ENCODE measurements at regions not wholly inside any gene's neighbourhood (a gene's known extent, or its start where the extent isn't known, plus 50 kb on each side); places are given as distances from the start of the nearest gene placed in this dataset.

DNA sequence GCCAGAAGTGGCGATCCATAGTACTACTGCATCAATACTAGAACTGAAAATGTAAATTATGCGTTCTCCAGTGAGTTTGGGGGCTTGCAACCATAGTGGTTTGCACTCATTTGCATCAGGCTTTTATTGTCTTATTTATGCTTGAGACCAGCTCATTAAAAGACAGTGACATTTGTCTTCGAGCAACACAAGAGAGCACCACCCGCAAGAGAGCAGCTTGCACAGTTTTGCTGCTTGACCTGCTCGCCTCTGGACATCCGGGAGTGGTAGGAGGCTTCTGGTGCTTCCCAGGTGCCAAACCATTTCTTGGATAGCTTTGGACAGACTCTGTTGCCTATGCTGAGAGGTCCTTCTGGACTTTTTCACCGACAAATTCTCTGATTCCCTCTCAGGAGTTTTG, 294.6 kb downstream of the MEX3B start:
- H3K36me3 ChIP-seq (ENCODE audit: control insufficient read depth, insufficient read depth, low read length) = no peaks in the 10 kb centered on the region
- no peak for FAIRE-seq
- H3K4me3 ChIP-seq (ENCODE audit: low read depth, low read length) = no peak overlapping the region
- no peaks in the 10 kb centered on the region for H3K27me3 ChIP-seq (ENCODE audit: control insufficient read depth, insufficient read depth, low read length)
- DNase-seq (ENCODE audit: low read depth) = no peak
- TF ChIP-seq CTCF (IDR thresholded peaks at IDR 0.05; ENCODE audit: insufficient read depth, low read length, severe bottlenecking) = no peak

DNA sequence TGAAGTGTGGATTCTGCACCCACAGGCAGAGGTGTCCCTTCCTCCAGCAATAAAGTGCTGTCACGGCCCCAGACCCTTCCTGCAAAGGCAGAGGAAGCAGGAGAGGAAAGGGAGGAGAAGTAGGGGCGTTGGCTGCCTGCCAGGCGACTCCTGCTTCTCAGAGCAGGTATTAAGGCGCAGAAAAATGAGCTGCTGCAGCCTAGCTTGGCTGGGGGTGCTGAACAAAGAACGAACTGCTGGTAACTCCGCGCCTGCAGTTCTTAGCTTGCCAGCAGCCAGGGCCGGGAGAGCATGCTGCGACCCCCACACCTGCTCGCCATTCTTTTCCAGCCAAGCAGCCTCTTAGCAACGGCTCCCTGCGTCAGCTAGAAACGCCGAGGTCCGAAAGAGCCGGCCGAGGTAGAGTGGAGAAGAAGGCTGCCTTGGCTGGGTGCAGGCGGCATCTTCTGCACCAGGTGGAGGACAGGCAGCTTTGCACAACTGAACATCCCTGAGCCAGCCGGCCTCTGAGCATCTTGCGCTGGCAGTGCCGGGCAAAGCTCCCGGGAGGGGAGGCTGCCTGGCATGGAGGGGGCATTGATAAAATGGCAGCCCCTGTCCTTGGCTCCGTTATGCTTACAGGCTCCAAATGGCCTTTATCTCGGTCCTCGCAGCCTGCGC, 296.0 kb downstream of the MEX3B start:
- H3K27me3 ChIP-seq (ENCODE audit: control insufficient read depth, insufficient read depth, low read length) = no peaks in the 10 kb centered on the region
- DNase-seq (ENCODE audit: low read depth) = no peak
- H3K4me3 ChIP-seq (ENCODE audit: low read depth, low read length) = no peak overlapping the region
- no peak for FAIRE-seq
- H3K36me3 ChIP-seq (ENCODE audit: control insufficient read depth, insufficient read depth, low read length) = no peaks in the 10 kb centered on the region
- TF ChIP-seq CTCF (IDR thresholded peaks at IDR 0.05; ENCODE audit: insufficient read depth, low read length, severe bottlenecking) = no peak

DNA sequence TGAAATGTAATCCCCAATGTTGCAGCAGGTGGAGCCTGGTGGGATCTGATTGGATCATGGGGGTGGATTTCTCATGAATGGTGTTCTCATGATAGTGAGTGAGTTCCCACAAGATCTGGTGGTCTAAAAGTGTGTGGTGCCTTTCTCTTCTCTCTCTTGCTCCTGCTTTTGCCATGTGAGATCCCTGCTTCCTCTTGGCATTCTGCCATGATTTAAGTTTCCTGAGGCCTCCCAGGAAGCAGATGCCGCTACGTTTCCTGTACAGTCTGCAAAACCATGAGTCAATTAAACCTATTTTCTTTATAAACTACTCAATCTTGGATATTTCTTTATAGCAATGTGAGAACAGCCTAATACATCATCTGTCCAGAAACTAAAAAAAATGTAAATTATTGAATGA, 298.3 kb downstream of the MEX3B start:
- H3K27me3 ChIP-seq (ENCODE audit: control insufficient read depth, insufficient read depth, low read length) = no peaks in the 10 kb centered on the region
- no peak for FAIRE-seq
- no peaks in the 10 kb centered on the region for H3K36me3 ChIP-seq (ENCODE audit: control insufficient read depth, insufficient read depth, low read length)
- no peak overlapping the region for H3K4me3 ChIP-seq (ENCODE audit: low read depth, low read length)
- TF ChIP-seq CTCF (IDR thresholded peaks at IDR 0.05; ENCODE audit: insufficient read depth, low read length, severe bottlenecking) = no peak
- DNase-seq (ENCODE audit: low read depth) = no peak

GRCh38 chr15:81747026-81747425, 298.8 kb downstream of the MEX3B start:
- FAIRE-seq = no peak

DNA sequence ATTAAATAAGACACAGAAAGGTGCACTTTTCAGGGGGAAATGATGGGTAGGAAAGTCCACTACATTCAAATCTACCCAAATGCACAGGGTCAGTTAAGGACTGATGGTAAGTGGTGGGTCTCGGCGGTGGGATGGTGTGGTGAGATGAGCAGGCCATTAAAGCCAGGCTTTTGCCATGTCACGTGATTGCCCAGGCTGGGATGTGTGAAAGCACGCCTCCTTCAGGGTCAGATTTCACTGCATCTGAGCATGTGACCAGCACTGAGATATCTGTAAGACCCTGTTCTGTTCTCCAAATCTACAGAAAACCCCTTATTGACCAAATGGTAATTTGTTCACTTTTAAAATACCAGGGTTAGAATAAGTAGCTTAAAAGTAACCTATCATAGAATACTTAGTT, 301.5 kb downstream of the MEX3B start:
- Histone ChIP-seq H3K4me3 (ENCODE audit: low read depth, low read length) (no peak overlapping the region), H3K36me3 (ENCODE audit: control insufficient read depth, insufficient read depth, low read length) (no peaks in the 10 kb centered on the region), H3K27me3 (ENCODE audit: control insufficient read depth, insufficient read depth, low read length) (no peaks in the 10 kb centered on the region)
- FAIRE-seq (no peak), DNase-seq (ENCODE audit: low read depth) (no peak)
- TF ChIP-seq CTCF (IDR thresholded peaks at IDR 0.05; ENCODE audit: insufficient read depth, low read length, severe bottlenecking) = no peak

More at GRCh38 chr15:81747026-81747425, 298.8 kb downstream of the MEX3B start:
- DNase-seq (ENCODE audit: low read depth) = no peak
- Histone ChIP-seq H3K36me3 (ENCODE audit: control insufficient read depth, insufficient read depth, low read length) (no peaks in the 10 kb centered on the region), H3K27me3 (ENCODE audit: control insufficient read depth, insufficient read depth, low read length) (no peaks in the 10 kb centered on the region), H3K4me3 (ENCODE audit: low read depth, low read length) (no peak overlapping the region)
- no peak for TF ChIP-seq CTCF (IDR thresholded peaks at IDR 0.05; ENCODE audit: insufficient read depth, low read length, severe bottlenecking)

DNA sequence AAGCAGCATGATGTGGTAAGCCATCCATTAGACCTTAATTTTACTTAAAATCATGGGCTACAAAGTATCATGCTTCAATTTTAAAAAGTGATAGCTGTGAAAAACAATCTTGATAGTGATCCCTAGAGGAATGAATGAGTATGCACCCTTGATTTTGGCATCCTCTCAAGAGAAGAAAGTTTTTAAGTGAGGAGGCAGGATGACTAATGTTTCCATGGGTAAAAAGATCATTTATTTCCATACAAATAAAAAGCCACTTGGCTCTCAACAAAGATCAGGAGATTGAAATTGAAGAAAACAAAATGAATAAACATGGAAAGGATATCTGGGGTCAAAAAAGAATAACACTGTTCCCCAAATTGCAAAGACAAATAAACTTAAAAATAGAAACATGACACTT, 305.4 kb downstream of the MEX3B start:
- no peak for DNase-seq (ENCODE audit: low read depth)
- Histone ChIP-seq H3K36me3 (ENCODE audit: control insufficient read depth, insufficient read depth, low read length) (no peaks in the 10 kb centered on the region), H3K4me3 (ENCODE audit: low read depth, low read length) (no peak overlapping the region), H3K27me3 (ENCODE audit: control insufficient read depth, insufficient read depth, low read length) (no peaks in the 10 kb centered on the region)
- FAIRE-seq = no peak
- TF ChIP-seq CTCF (IDR thresholded peaks at IDR 0.05; ENCODE audit: insufficient read depth, low read length, severe bottlenecking) = no peak

All from bronchial epithelial cell (primary cell).